Endodermal cell (in vitro differentiated cells): ENCODE measurements at regions not wholly inside any gene's neighbourhood (a gene's known extent, or its start where the extent isn't known, plus 50 kb on each side); places are given as distances from the start of the nearest gene placed in this dataset.

ENCODE experiments used
- DNase-seq: peaks from one replicate; pipeline ENCODE4 v3.0.0-alpha.2; 2017
- H3K27ac ChIP-seq: 2 replicates; pipeline ENCODE4 v1.5.1; 2013; ENCODE audit warnings: mild to moderate bottlenecking, low read depth, low read length, moderate library complexity
- H3K27me3 ChIP-seq: 2 replicates; pipeline ENCODE4 v1.6.1; 2013; ENCODE audit warnings: mild to moderate bottlenecking, low read length, moderate library complexity; ENCODE audit not compliant: insufficient read depth, control insufficient read depth, poor library complexity, severe bottlenecking
- H3K36me3 ChIP-seq: 2 replicates; pipeline ENCODE4 v1.7.0; 2013; ENCODE audit warnings: mild to moderate bottlenecking, low read length, moderate library complexity; ENCODE audit not compliant: control insufficient read depth, insufficient read depth
- H3K4me1 ChIP-seq: one replicate; pipeline ENCODE4 v1.7.0; 2013; ENCODE audit warnings: low read length; ENCODE audit not compliant: control insufficient read depth, insufficient read depth
- H3K4me3 ChIP-seq: 2 replicates; pipeline ENCODE4 v1.5.1; 2013; ENCODE audit warnings: mild to moderate bottlenecking, low read length, moderate library complexity
- H3K9ac ChIP-seq: 2 replicates; pipeline ENCODE4 v1.6.1; 2013; ENCODE audit warnings: mild to moderate bottlenecking, low read length, moderate library complexity; ENCODE audit not compliant: poor library complexity, severe bottlenecking; ENCODE audit errors: extremely low read depth
- H3K9me3 ChIP-seq: 2 replicates; pipeline ENCODE4 v1.6.1; 2013; ENCODE audit warnings: mild to moderate bottlenecking, low read length, moderate library complexity; ENCODE audit not compliant: control insufficient read depth
- H3K27ac Mint-ChIP-seq: 2 replicates; pipeline ENCODE4 v1.8.0; 2020; ENCODE audit warnings: mixed read lengths
- H3K27me3 Mint-ChIP-seq: 2 replicates; pipeline ENCODE4 v1.8.0; 2021; ENCODE audit warnings: mild to moderate bottlenecking, mixed read lengths; ENCODE audit not compliant: insufficient read depth
- H3K36me3 Mint-ChIP-seq: 2 replicates; pipeline ENCODE4 v1.8.0; 2020; ENCODE audit warnings: low read depth, mixed read lengths
- H3K4me1 Mint-ChIP-seq: 2 replicates; pipeline ENCODE4 v1.8.0; 2020; ENCODE audit warnings: mixed read lengths
- H3K4me3 Mint-ChIP-seq: 2 replicates; pipeline ENCODE4 v1.8.0; 2020; ENCODE audit warnings: mild to moderate bottlenecking, moderate library complexity, mixed read lengths
- H3K9me3 Mint-ChIP-seq: 2 replicates; pipeline ENCODE4 v1.8.0; 2020; ENCODE audit warnings: mild to moderate bottlenecking, mixed read lengths
- WGBS, 2 experiments: methylation state at CpG; one replicate each; pipeline versions ENCODE4 v1.1.5 to v1.1.7; 2013; ENCODE audit warnings: missing lambda C conversion rate in 2 of 2, mixed read lengths in 1 of 2; ENCODE audit not compliant: insufficient coverage in 1 of 2, insufficient read length in 1 of 2; 5-methylcytosine and 5-hydroxymethylcytosine counted together
- TF ChIP-seq, protein P1 (sequence below): fragments of 200-600 bp; sonication (generic); conservative IDR thresholded peaks from 2 replicates; pipeline ENCODE4 v1.5.0; 2021; ENCODE audit warnings: antibody characterized with exemption, mild to moderate bottlenecking

DNA sequence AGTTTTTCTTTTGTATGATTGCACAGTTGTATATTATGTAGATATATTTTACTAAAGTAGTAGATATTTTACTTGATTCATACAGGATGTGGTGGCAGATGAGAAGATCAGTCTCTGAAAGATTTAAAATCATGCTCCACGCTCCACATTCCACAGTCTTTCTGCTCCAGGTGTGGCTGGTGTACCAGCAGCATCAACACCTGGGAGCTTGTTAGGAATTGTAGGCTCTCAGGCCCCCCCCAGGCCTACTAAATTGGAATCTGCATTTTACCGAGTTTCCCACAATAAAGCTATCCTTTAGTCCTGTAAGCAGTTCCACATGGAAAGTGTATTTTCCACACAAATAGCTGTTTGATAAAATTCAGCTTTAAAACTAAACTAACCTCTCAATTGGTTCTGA lies 537.4 kb downstream of the BCKDHB start:
- no peak overlapping the region for H3K4me3 Mint-ChIP-seq
- H3K27ac Mint-ChIP-seq = no peak overlapping the region
- H3K27ac ChIP-seq = no peak overlapping the region
- H3K36me3 ChIP-seq = no peaks in the 10 kb centered on the region
- peaks cover 18% of the 10 kb centered on the region for H3K9me3 Mint-ChIP-seq
- no peak overlapping the region for H3K9ac ChIP-seq
- H3K4me1 ChIP-seq = no peaks in the 10 kb centered on the region
- no peak for DNase-seq
- H3K27me3 ChIP-seq = no peaks in the 10 kb centered on the region
- H3K27me3 Mint-ChIP-seq = no peaks in the 10 kb centered on the region
- H3K4me1 Mint-ChIP-seq = peaks cover 6% of the 10 kb centered on the region
- H3K36me3 Mint-ChIP-seq = peaks cover 13% of the 10 kb centered on the region
- TF ChIP-seq, protein P1, sequence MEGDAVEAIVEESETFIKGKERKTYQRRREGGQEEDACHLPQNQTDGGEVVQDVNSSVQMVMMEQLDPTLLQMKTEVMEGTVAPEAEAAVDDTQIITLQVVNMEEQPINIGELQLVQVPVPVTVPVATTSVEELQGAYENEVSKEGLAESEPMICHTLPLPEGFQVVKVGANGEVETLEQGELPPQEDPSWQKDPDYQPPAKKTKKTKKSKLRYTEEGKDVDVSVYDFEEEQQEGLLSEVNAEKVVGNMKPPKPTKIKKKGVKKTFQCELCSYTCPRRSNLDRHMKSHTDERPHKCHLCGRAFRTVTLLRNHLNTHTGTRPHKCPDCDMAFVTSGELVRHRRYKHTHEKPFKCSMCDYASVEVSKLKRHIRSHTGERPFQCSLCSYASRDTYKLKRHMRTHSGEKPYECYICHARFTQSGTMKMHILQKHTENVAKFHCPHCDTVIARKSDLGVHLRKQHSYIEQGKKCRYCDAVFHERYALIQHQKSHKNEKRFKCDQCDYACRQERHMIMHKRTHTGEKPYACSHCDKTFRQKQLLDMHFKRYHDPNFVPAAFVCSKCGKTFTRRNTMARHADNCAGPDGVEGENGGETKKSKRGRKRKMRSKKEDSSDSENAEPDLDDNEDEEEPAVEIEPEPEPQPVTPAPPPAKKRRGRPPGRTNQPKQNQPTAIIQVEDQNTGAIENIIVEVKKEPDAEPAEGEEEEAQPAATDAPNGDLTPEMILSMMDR = no peak
- H3K4me3 ChIP-seq = no peak overlapping the region
- H3K9me3 ChIP-seq = peaks cover 18% of the 10 kb centered on the region
- 91 to 100% methylated on average over 1 to 2 of the region's 2 CpGs for WGBS, 2 experiments

DNA sequence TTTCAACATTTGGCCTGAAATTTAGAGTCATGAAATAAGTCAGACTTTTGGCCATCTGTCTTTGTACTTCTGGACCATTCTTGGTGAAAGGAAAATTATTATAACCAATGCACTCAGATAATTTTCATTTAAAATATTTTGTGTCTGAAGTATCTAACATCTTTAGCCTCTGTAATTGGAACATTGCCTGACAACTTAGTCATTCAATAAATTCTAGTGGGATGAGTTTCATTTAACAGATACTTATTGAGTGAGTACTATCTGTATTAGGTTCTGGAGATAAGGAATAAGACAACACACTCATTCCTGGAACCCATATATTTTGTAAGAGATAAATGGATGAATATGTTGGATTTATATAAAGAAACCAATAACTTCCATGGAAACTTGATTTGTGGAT lies 536.0 kb downstream of the BCKDHB start:
- no peak for DNase-seq
- Histone ChIP-seq H3K36me3 (no peaks in the 10 kb centered on the region), H3K9me3 (peaks cover 18% of the 10 kb centered on the region), H3K27ac (no peak overlapping the region), H3K9ac (no peak overlapping the region), H3K4me3 (no peak overlapping the region), H3K27me3 (no peaks in the 10 kb centered on the region), H3K4me1 (no peaks in the 10 kb centered on the region)
- Mint-ChIP-seq H3K36me3 (peaks cover 13% of the 10 kb centered on the region), H3K27ac (no peak overlapping the region), H3K9me3 (peaks cover 23% of the 10 kb centered on the region), H3K27me3 (no peaks in the 10 kb centered on the region), H3K4me3 (no peak overlapping the region), H3K4me1 (peaks cover 11% of the 10 kb centered on the region)
- TF ChIP-seq, protein P1 = no peak

DNA sequence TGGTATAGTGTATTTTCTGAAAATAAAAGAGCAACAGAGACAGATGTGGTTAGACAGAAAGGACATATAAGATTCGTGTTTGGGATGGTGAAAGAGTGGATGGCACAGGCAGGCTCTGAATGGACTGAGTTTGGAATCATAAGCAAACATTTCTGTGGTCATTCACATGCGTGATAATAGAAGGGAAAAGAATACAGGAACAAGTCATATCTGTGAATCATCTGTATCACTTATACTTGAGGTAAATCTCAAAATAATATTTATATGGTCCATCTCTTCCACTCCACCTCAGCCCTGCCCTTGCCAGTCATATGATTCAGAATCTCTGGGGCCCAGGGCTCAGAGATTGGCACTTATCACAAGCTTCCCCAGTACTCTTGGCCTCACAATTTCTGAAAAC lies 535.1 kb downstream of the BCKDHB start:
- Mint-ChIP-seq H3K36me3 (peaks cover 13% of the 10 kb centered on the region), H3K9me3 (peaks cover 23% of the 10 kb centered on the region), H3K4me1 (peaks cover 9% of the 10 kb centered on the region), H3K27me3 (no peaks in the 10 kb centered on the region), H3K27ac (no peak overlapping the region), H3K4me3 (no peak overlapping the region)
- WGBS, 2 experiments = 86 to 88% methylated on average over 1 to 2 of the region's 2 CpGs
- no peaks in the 10 kb centered on the region for H3K27me3 ChIP-seq
- H3K9ac ChIP-seq = no peak overlapping the region
- no peak for DNase-seq
- no peak overlapping the region for H3K27ac ChIP-seq
- H3K4me3 ChIP-seq = no peak overlapping the region
- H3K4me1 ChIP-seq = no peaks in the 10 kb centered on the region
- H3K36me3 ChIP-seq = no peaks in the 10 kb centered on the region
- peaks cover 18% of the 10 kb centered on the region for H3K9me3 ChIP-seq
- TF ChIP-seq, protein P1 = no peak
